HepG2 (cell line): ENCODE measurements at regions not wholly inside any gene's neighbourhood (a gene's known extent, or its start where the extent isn't known, plus 50 kb on each side); places are given as distances from the start of the nearest gene placed in this dataset.

ENCODE experiments used
- AHR ChIP-seq: IDR thresholded peaks from 2 replicates; pipeline ENCODE4 v1.6.1; 2018; ENCODE audit warnings: missing genetic modification reagents, missing compliant biosample characterization
- ATF7 ChIP-seq, 2 experiments: fragments of 450-650 bp in 1 of 2; sonication (generic) in 1 of 2; formaldehyde crosslinking in 1 of 2; IDR thresholded peaks; 2 replicates each; pipeline versions ENCODE4 v1.4.0 to v1.6.1; 2016 to 2020; ENCODE audit warnings: antibody characterized with exemption in 1 of 2, mild to moderate bottlenecking in 1 of 2, missing genetic modification reagents in 1 of 2
- CBX5 ChIP-seq: sonication (generic); formaldehyde crosslinking; IDR thresholded peaks from 2 replicates; pipeline ENCODE4 v1.4.0; 2020; ENCODE audit warnings: missing genetic modification reagents, borderline replicate concordance
- CHD4 ChIP-seq: fragments of 200-600 bp; sonication (generic); IDR thresholded peaks from 2 replicates; pipeline ENCODE4 v1.7.0; 2017; ENCODE audit warnings: mild to moderate bottlenecking, low read length, borderline replicate concordance
- GLI4 ChIP-seq: sonication (generic); formaldehyde crosslinking; IDR thresholded peaks from 2 replicates; pipeline ENCODE4 v1.5.1; 2020; ENCODE audit warnings: missing genetic modification reagents, mild to moderate bottlenecking, moderate library complexity, borderline replicate concordance
- MYNN ChIP-seq: sonication (generic); formaldehyde crosslinking; IDR thresholded peaks from 2 replicates; pipeline ENCODE4 v1.4.0; 2020; ENCODE audit warnings: mild to moderate bottlenecking, low read depth, missing genetic modification reagents
- NCOA1 ChIP-seq: sonication (generic); formaldehyde crosslinking; IDR thresholded peaks from 2 replicates; pipeline ENCODE4 v1.9.0; 2021; ENCODE audit warnings: missing genetic modification reagents
- NR2F6 ChIP-seq, 2 experiments: IDR thresholded peaks; 2 replicates each; pipeline ENCODE4 v1.6.1; 2016; ENCODE audit warnings: antibody characterized with exemption in 1 of 2, mild to moderate bottlenecking in 1 of 2
- POGZ ChIP-seq: sonication (generic); formaldehyde crosslinking; IDR thresholded peaks from 2 replicates; pipeline ENCODE4 v1.4.0; 2020; ENCODE audit warnings: mild to moderate bottlenecking, missing genetic modification reagents
- POLR2AphosphoS5 ChIP-seq: IDR thresholded peaks from 2 replicates; pipeline ENCODE4 v1.6.1; 2012; ENCODE audit warnings: low read depth, low read length
- SIX1 ChIP-seq: sonication (generic); formaldehyde crosslinking; IDR thresholded peaks from 2 replicates; pipeline ENCODE4 v1.4.0; 2020; ENCODE audit warnings: missing genetic modification reagents, borderline replicate concordance
- SNAPC2 ChIP-seq: sonication (generic); formaldehyde crosslinking; IDR thresholded peaks from 2 replicates; pipeline ENCODE4 v1.8.1; 2022; ENCODE audit warnings: mild to moderate bottlenecking, missing genetic modification reagents
- ZMYM4 ChIP-seq: sonication (generic); formaldehyde crosslinking; IDR thresholded peaks from 2 replicates; pipeline ENCODE4 v1.8.1; 2023; ENCODE audit warnings: mild to moderate bottlenecking, missing genetic modification reagents
- ZNF101 ChIP-seq: sonication (generic); formaldehyde crosslinking; IDR thresholded peaks from 2 replicates; pipeline ENCODE4 v1.4.0; 2020; ENCODE audit warnings: mild to moderate bottlenecking, low read depth, missing genetic modification reagents, borderline replicate concordance
- ZNF331 ChIP-seq: sonication (generic); formaldehyde crosslinking; IDR thresholded peaks from 2 replicates; pipeline ENCODE4 v1.4.0; 2020; ENCODE audit warnings: missing genetic modification reagents
- ZNF557 ChIP-seq: sonication (generic); formaldehyde crosslinking; IDR thresholded peaks from 2 replicates; pipeline ENCODE4 v1.4.0; 2020; ENCODE audit warnings: missing genetic modification reagents
- ZNF562 ChIP-seq: sonication (generic); formaldehyde crosslinking; IDR thresholded peaks from 2 replicates; pipeline ENCODE4 v1.8.0; 2022; ENCODE audit warnings: missing genetic modification reagents, borderline replicate concordance
- ZNF607 ChIP-seq: sonication (generic); formaldehyde crosslinking; IDR thresholded peaks from 2 replicates; pipeline ENCODE4 v1.5.1; 2020; ENCODE audit warnings: missing genetic modification reagents, mild to moderate bottlenecking, borderline replicate concordance
- ZNF7 ChIP-seq: IDR thresholded peaks from 2 replicates; pipeline ENCODE4 v1.6.1; 2016; ENCODE audit warnings: missing biosample characterization, missing genetic modification reagents
- ZNF724P ChIP-seq: sonication (generic); formaldehyde crosslinking; IDR thresholded peaks from 2 replicates; pipeline ENCODE4 v1.8.0; 2022; ENCODE audit warnings: missing genetic modification reagents, borderline replicate concordance
- TF ChIP-seq, protein P1 (sequence below): sonication (generic); formaldehyde crosslinking; IDR thresholded peaks from 2 replicates; pipeline ENCODE4 v1.4.0; 2020; ENCODE audit warnings: mild to moderate bottlenecking, low read depth, missing genetic modification reagents
- TF ChIP-seq, protein P2 (sequence below): IDR thresholded peaks from 2 replicates; pipeline ENCODE4 v1.6.1; 2016; ENCODE audit warnings: low read depth
- TF ChIP-seq, protein P3 (sequence below): sonication (generic); formaldehyde crosslinking; IDR thresholded peaks from 2 replicates; pipeline ENCODE4 v1.8.0; 2022; ENCODE audit warnings: mild to moderate bottlenecking, missing genetic modification reagents
- TF ChIP-seq, protein P4 (sequence below): sonication (generic); formaldehyde crosslinking; IDR thresholded peaks from 2 replicates; pipeline ENCODE4 v1.8.0; 2022; ENCODE audit warnings: low read depth, missing genetic modification reagents

DNA sequence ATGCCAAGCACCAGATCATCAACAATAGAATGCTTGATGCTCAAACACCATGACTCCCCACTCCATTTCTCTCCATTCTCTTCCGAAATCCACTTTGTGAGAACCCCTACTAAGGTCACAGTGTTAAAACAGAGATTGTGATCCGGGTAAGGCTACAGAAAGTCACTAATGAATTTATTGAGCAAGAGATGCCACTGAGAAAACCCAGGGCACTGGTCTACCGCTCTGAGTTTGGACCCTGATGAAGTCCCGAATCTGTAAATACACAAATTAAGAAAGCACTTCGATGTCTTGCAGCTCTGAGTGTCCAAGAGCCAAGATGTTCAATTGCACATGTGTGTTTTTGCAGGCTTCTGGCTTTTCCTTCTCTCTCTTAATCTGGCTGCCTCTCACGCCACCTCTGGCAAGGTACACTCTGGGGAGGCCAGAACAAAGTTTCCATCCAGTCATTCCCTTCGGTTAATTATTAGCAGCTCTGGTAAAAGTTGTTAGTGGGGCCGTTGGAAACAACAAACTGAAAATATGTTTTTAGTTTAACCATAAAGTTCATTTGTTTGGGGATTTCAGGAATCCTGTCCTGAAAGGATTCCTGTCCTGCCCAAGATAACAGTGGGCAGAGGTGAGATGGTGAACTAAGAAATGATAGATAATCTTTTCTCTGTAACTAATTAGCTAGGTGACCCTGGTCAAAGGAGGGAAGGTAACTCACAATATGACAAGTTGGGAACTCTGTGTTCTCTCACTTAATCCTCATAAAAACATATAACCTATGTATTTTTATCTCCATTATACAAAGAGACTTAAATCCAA lies 75.4 kb downstream of the BTG1 start (continued):
- TF ChIP-seq, protein P1, sequence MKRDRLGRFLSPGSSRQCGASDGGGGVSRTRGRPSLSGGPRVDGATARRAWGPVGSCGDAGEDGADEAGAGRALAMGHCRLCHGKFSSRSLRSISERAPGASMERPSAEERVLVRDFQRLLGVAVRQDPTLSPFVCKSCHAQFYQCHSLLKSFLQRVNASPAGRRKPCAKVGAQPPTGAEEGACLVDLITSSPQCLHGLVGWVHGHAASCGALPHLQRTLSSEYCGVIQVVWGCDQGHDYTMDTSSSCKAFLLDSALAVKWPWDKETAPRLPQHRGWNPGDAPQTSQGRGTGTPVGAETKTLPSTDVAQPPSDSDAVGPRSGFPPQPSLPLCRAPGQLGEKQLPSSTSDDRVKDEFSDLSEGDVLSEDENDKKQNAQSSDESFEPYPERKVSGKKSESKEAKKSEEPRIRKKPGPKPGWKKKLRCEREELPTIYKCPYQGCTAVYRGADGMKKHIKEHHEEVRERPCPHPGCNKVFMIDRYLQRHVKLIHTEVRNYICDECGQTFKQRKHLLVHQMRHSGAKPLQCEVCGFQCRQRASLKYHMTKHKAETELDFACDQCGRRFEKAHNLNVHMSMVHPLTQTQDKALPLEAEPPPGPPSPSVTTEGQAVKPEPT (CRISPR knock-in tag) = no peak
- no peak for TF ChIP-seq ZNF557 (CRISPR knock-in tag)
- TF ChIP-seq SIX1 (CRISPR knock-in tag) = 0 out of 2 replicates have a peak, but pooled peaks have one; percentile 13
- TF ChIP-seq SNAPC2 (CRISPR knock-in tag) = no peak
- no peak; the same call in 1 of the 2 replicates for TF ChIP-seq NR2F6 (IDR thresholded peaks at IDR 0.05)
- TF ChIP-seq NR2F6 (CRISPR knock-in tag; IDR thresholded peaks at IDR 0.05) = peak; percentile 39; the same call in 1 of the 2 replicates
- 0 out of 2 replicates have a peak, but pooled peaks have one; percentile 28 for TF ChIP-seq POGZ (CRISPR knock-in tag)
- peak; percentile 37; the same call in 1 of the 2 replicates for TF ChIP-seq CBX5 (CRISPR knock-in tag)
- TF ChIP-seq, protein P2, sequence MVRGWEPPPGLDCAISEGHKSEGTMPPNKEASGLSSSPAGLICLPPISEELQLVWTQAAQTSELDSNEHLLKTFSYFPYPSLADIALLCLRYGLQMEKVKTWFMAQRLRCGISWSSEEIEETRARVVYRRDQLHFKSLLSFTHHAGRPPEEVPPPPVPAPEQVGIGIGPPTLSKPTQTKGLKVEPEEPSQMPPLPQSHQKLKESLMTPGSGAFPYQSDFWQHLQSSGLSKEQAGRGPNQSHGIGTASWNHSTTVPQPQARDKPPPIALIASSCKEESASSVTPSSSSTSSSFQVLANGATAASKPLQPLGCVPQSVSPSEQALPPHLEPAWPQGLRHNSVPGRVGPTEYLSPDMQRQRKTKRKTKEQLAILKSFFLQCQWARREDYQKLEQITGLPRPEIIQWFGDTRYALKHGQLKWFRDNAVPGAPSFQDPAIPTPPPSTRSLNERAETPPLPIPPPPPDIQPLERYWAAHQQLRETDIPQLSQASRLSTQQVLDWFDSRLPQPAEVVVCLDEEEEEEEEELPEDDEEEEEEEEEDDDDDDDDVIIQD (CRISPR knock-in tag) = peak; percentile 40; the same call in 1 of the 2 replicates
- TF ChIP-seq AHR = no peak
- no peak for TF ChIP-seq NCOA1 (CRISPR knock-in tag)
- no peak; the same call in 1 of the 2 replicates for TF ChIP-seq ZNF607 (CRISPR knock-in tag)
- no peak for TF ChIP-seq ZNF562 (CRISPR knock-in tag)
- TF ChIP-seq ZNF101 = no peak
- TF ChIP-seq, protein P3, sequence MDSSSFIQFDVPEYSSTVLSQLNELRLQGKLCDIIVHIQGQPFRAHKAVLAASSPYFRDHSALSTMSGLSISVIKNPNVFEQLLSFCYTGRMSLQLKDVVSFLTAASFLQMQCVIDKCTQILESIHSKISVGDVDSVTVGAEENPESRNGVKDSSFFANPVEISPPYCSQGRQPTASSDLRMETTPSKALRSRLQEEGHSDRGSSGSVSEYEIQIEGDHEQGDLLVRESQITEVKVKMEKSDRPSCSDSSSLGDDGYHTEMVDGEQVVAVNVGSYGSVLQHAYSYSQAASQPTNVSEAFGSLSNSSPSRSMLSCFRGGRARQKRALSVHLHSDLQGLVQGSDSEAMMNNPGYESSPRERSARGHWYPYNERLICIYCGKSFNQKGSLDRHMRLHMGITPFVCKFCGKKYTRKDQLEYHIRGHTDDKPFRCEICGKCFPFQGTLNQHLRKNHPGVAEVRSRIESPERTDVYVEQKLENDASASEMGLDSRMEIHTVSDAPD (CRISPR knock-in tag) = no peak
- TF ChIP-seq ZMYM4 = 0 out of 2 replicates have a peak, but pooled peaks have one; percentile 20
- no peak for TF ChIP-seq GLI4 (CRISPR knock-in tag)
- TF ChIP-seq CHD4 = peak; percentile 47; the same call in 1 of the 2 replicates
- no peak for TF ChIP-seq MYNN
- TF ChIP-seq POLR2AphosphoS5 = peak; percentile 44
- no peak for TF ChIP-seq ZNF724P (CRISPR knock-in tag)
- 0 out of 2 replicates have a peak, but pooled peaks have one; percentile 26 for TF ChIP-seq ZNF331
- TF ChIP-seq ATF7 (IDR thresholded peaks at IDR 0.05) = no peak
- TF ChIP-seq ATF7 (CRISPR knock-in tag; IDR thresholded peaks at IDR 0.05) = no peak
- TF ChIP-seq ZNF7 = no peak
- TF ChIP-seq, protein P4, sequence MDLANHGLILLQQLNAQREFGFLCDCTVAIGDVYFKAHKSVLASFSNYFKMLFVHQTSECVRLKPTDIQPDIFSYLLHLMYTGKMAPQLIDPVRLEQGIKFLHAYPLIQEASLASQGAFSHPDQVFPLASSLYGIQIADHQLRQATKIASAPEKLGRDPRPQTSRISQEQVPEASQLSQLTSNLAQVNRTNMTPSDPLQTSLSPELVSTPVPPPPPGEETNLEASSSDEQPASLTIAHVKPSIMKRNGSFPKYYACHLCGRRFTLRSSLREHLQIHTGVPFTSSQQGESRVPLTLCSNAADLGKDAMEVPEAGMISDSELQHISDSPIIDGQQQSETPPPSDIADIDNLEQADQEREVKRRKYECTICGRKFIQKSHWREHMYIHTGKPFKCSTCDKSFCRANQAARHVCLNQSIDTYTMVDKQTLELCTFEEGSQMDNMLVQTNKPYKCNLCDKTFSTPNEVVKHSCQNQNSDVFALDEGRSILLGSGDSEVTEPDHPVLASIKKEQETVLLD (CRISPR knock-in tag) = no peak
